ENCODE measurements at regions not wholly inside any gene's neighbourhood (a gene's known extent, or its start where the extent isn't known, plus 50 kb on each side); places are given as distances from the start of the nearest gene placed in this dataset.

GRCh38 chr6:105804000-105804399 is 282.1 kb upstream of the PRDM1 start:
- no peak for ATAC-seq (replicated peaks in 1 of 4)
- no peak for DNase-seq
- CTCF ChIA-PET = no interaction called here
- H3K4me1 Mint-ChIP-seq = peaks cover 0 to 11% (median 3%) of the 10 kb centered on the region in 3 donors
- Histone ChIP-seq H3K27ac (ENCODE audit: low read length) (no peak overlapping the region), H3K4me3 (ENCODE audit: control insufficient read depth in 1 of 2, extremely low read depth in 1 of 2, low read length in 1 of 2) (no peak overlapping the region), H3K9me3 (no peaks in the 10 kb centered on the region), H3K27me3 (replicated peaks in 1 of 2; ENCODE audit: control insufficient read depth in 2 of 2, extremely low read depth in 1 of 2, insufficient read depth in 2 of 2, low read length in 1 of 2) (no peaks in the 10 kb centered on the region), H3K4me1 (ENCODE audit: control insufficient read depth in 1 of 2, extremely low read depth in 1 of 2, insufficient read depth in 2 of 2, low read length in 2 of 2) (peaks cover 4 to 7% of the 10 kb centered on the region in 2 experiments), H3K36me3 (ENCODE audit: control insufficient read depth in 2 of 2, extremely low read depth in 1 of 2, insufficient read depth in 1 of 2, low read length in 1 of 2) (no peaks in the 10 kb centered on the region)
- WGBS (ENCODE audit: insufficient coverage) = no CpG with 5 or more reads among the region's 1 CpG
- no peaks in the 10 kb centered on the region for H3K9me3 Mint-ChIP-seq
- H3K36me3 Mint-ChIP-seq = peaks cover 3% of the 10 kb centered on the region
- no peak overlapping the region for H3K4me3 Mint-ChIP-seq
- no peaks in the 10 kb centered on the region for H3K27me3 Mint-ChIP-seq
- H3K27ac Mint-ChIP-seq = no peak overlapping the region
- POLR2A ChIA-PET = no interaction called here

GRCh38 chr6:105803442-105803841 is 282.7 kb upstream of the PRDM1 start:
- Mint-ChIP-seq H3K4me1 (peaks cover 0 to 6% (median 0%) of the 10 kb centered on the region in 3 donors), H3K9me3 (no peaks in the 10 kb centered on the region), H3K4me3 (no peak overlapping the region), H3K27me3 (no peaks in the 10 kb centered on the region), H3K27ac (no peak overlapping the region), H3K36me3 (peaks cover 3% of the 10 kb centered on the region)
- WGBS (ENCODE audit: insufficient coverage) = no CpG with 5 or more reads among the region's 2 CpGs
- no peak overlapping the region for H3K4me3 ChIP-seq (ENCODE audit: control insufficient read depth in 1 of 2, extremely low read depth in 1 of 2, low read length in 1 of 2)
- H3K27me3 ChIP-seq (replicated peaks in 1 of 2; ENCODE audit: control insufficient read depth in 2 of 2, extremely low read depth in 1 of 2, insufficient read depth in 2 of 2, low read length in 1 of 2) = no peaks in the 10 kb centered on the region
- ATAC-seq (replicated peaks in 1 of 4) = no peak
- H3K36me3 ChIP-seq (ENCODE audit: control insufficient read depth in 2 of 2, extremely low read depth in 1 of 2, insufficient read depth in 1 of 2, low read length in 1 of 2) = no peaks in the 10 kb centered on the region
- H3K4me1 ChIP-seq (ENCODE audit: control insufficient read depth in 1 of 2, extremely low read depth in 1 of 2, insufficient read depth in 2 of 2, low read length in 2 of 2) = peaks cover under 1 to 1% of the 10 kb centered on the region in 2 experiments
- POLR2A ChIA-PET = interaction anchor here in 1 of 2 donors (0.6 kb wide), 1 partner anchor 53 kb away, joined by 3 read pairs; no protein-coding TSS in a partner anchor
- CTCF ChIA-PET = no interaction called here
- no peak for DNase-seq
- H3K27ac ChIP-seq (ENCODE audit: low read length) = no peak overlapping the region
- H3K9me3 ChIP-seq = no peaks in the 10 kb centered on the region

GRCh38 chr6:105802703-105803102 is 283.4 kb upstream of the PRDM1 start:
- Histone ChIP-seq H3K27me3 (replicated peaks in 1 of 2; ENCODE audit: control insufficient read depth in 2 of 2, extremely low read depth in 1 of 2, insufficient read depth in 2 of 2, low read length in 1 of 2) (no peaks in the 10 kb centered on the region), H3K4me3 (ENCODE audit: control insufficient read depth in 1 of 2, extremely low read depth in 1 of 2, low read length in 1 of 2) (no peak overlapping the region), H3K27ac (ENCODE audit: low read length) (no peak overlapping the region), H3K36me3 (ENCODE audit: control insufficient read depth in 2 of 2, extremely low read depth in 1 of 2, insufficient read depth in 1 of 2, low read length in 1 of 2) (no peaks in the 10 kb centered on the region), H3K4me1 (ENCODE audit: control insufficient read depth in 1 of 2, extremely low read depth in 1 of 2, insufficient read depth in 2 of 2, low read length in 2 of 2) (no peaks in the 10 kb centered on the region), H3K9me3 (no peaks in the 10 kb centered on the region)
- WGBS (ENCODE audit: insufficient coverage) = 71% methylated on average over 1 of the region's 3 CpGs
- H3K4me1 Mint-ChIP-seq = no peaks in the 10 kb centered on the region
- no peaks in the 10 kb centered on the region for H3K27me3 Mint-ChIP-seq
- peaks cover 3% of the 10 kb centered on the region for H3K36me3 Mint-ChIP-seq
- H3K4me3 Mint-ChIP-seq = no peak overlapping the region
- CTCF ChIA-PET = no interaction called here
- DNase-seq (no peak), ATAC-seq (replicated peaks in 1 of 4) (no peak)
- H3K9me3 Mint-ChIP-seq = no peaks in the 10 kb centered on the region
- POLR2A ChIA-PET = no interaction called here
- no peak overlapping the region for H3K27ac Mint-ChIP-seq

GRCh38 chr6:105800871-105801270 is 285.3 kb upstream of the PRDM1 start:
- Mint-ChIP-seq H3K27me3 (no peaks in the 10 kb centered on the region), H3K4me1 (no peaks in the 10 kb centered on the region), H3K27ac (no peak overlapping the region), H3K4me3 (no peak overlapping the region), H3K36me3 (no peaks in the 10 kb centered on the region), H3K9me3 (no peaks in the 10 kb centered on the region)
- DNase-seq = no peak
- no peaks in the 10 kb centered on the region for H3K9me3 ChIP-seq
- no peaks in the 10 kb centered on the region for H3K4me1 ChIP-seq (ENCODE audit: control insufficient read depth in 1 of 2, extremely low read depth in 1 of 2, insufficient read depth in 2 of 2, low read length in 2 of 2)
- H3K4me3 ChIP-seq (ENCODE audit: control insufficient read depth in 1 of 2, extremely low read depth in 1 of 2, low read length in 1 of 2) = no peak overlapping the region
- no CpG with 5 or more reads among the region's 2 CpGs for WGBS (ENCODE audit: insufficient coverage)
- CTCF ChIA-PET = no interaction called here
- H3K27ac ChIP-seq (ENCODE audit: low read length) = no peak overlapping the region
- H3K36me3 ChIP-seq (ENCODE audit: control insufficient read depth in 2 of 2, extremely low read depth in 1 of 2, insufficient read depth in 1 of 2, low read length in 1 of 2) = no peaks in the 10 kb centered on the region
- POLR2A ChIA-PET = no interaction called here
- no peaks in the 10 kb centered on the region for H3K27me3 ChIP-seq (replicated peaks in 1 of 2; ENCODE audit: control insufficient read depth in 2 of 2, extremely low read depth in 1 of 2, insufficient read depth in 2 of 2, low read length in 1 of 2)
- no peak for ATAC-seq (replicated peaks in 1 of 4)

DNA sequence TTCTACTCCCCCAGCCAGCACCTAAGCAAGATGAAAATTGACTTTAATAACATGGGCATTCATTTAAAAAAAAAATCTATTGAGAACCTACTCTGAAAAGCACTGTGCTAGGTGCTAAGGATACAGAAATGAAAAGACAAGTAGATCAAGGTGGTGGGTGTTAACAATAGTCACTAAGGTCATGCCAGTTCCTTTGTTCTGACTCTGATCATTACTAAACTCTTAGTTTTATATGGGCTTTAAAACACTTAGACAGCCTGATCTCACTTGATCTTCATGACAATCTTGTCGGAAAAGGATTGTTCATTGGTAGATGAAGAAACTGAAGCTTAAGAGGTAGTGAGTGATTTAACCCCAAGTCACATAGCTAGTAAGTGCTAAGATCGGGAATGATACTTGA is 285.7 kb upstream of the PRDM1 start:
- H3K36me3 Mint-ChIP-seq = no peaks in the 10 kb centered on the region
- H3K27me3 Mint-ChIP-seq = no peaks in the 10 kb centered on the region
- no CpG with 5 or more reads among the region's 2 CpGs for WGBS (ENCODE audit: insufficient coverage)
- no peaks in the 10 kb centered on the region for H3K27me3 ChIP-seq (replicated peaks in 1 of 2; ENCODE audit: control insufficient read depth in 2 of 2, extremely low read depth in 1 of 2, insufficient read depth in 2 of 2, low read length in 1 of 2)
- no peak overlapping the region for H3K4me3 ChIP-seq (ENCODE audit: control insufficient read depth in 1 of 2, extremely low read depth in 1 of 2, low read length in 1 of 2)
- H3K4me1 ChIP-seq (ENCODE audit: control insufficient read depth in 1 of 2, extremely low read depth in 1 of 2, insufficient read depth in 2 of 2, low read length in 2 of 2) = no peaks in the 10 kb centered on the region
- H3K36me3 ChIP-seq (ENCODE audit: control insufficient read depth in 2 of 2, extremely low read depth in 1 of 2, insufficient read depth in 1 of 2, low read length in 1 of 2) = no peaks in the 10 kb centered on the region
- no peak overlapping the region for H3K27ac Mint-ChIP-seq
- H3K4me1 Mint-ChIP-seq = no peaks in the 10 kb centered on the region
- H3K4me3 Mint-ChIP-seq = no peak overlapping the region
- ATAC-seq (replicated peaks in 1 of 4) = no peak
- DNase-seq = no peak
- H3K9me3 Mint-ChIP-seq = no peaks in the 10 kb centered on the region
- no peaks in the 10 kb centered on the region for H3K9me3 ChIP-seq
- no peak overlapping the region for H3K27ac ChIP-seq (ENCODE audit: low read length)
- CTCF ChIA-PET = no interaction called here
- POLR2A ChIA-PET = no interaction called here

DNA sequence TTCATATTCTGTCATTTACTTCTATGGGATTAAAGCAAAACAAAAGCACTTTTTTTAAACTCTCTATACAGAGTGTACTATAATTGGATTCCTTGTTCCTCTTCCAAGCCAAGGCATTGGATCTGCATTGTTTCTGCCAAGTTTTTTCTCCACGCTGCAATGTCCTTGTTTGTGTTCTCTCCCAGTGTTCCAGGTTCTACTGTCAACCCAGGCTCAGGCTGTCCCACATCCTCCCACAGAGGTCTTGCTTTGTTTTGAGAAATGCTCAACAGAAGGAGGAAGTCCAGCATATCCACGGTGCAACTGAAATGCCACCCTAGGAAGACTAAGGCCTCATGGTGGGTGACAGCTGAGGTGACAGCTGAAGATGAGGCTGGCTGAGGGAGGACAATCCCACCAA is 287.1 kb upstream of the PRDM1 start:
- Mint-ChIP-seq H3K9me3 (no peaks in the 10 kb centered on the region), H3K27me3 (no peaks in the 10 kb centered on the region), H3K36me3 (no peaks in the 10 kb centered on the region), H3K4me3 (no peak overlapping the region), H3K4me1 (peaks cover 0 to 7% (median 0%) of the 10 kb centered on the region in 3 donors), H3K27ac (no peak overlapping the region)
- no peak for ATAC-seq (replicated peaks in 1 of 4)
- Histone ChIP-seq H3K36me3 (ENCODE audit: control insufficient read depth in 2 of 2, extremely low read depth in 1 of 2, insufficient read depth in 1 of 2, low read length in 1 of 2) (no peaks in the 10 kb centered on the region), H3K27me3 (replicated peaks in 1 of 2; ENCODE audit: control insufficient read depth in 2 of 2, extremely low read depth in 1 of 2, insufficient read depth in 2 of 2, low read length in 1 of 2) (no peaks in the 10 kb centered on the region), H3K27ac (ENCODE audit: low read length) (no peak overlapping the region), H3K4me1 (ENCODE audit: control insufficient read depth in 1 of 2, extremely low read depth in 1 of 2, insufficient read depth in 2 of 2, low read length in 2 of 2) (no peaks in the 10 kb centered on the region), H3K4me3 (ENCODE audit: control insufficient read depth in 1 of 2, extremely low read depth in 1 of 2, low read length in 1 of 2) (no peak overlapping the region), H3K9me3 (no peaks in the 10 kb centered on the region)
- ChIA-PET POLR2A (no interaction called here), CTCF (no interaction called here)
- 44% methylated on average over 1 of the region's 2 CpGs for WGBS (ENCODE audit: insufficient coverage)
- no peak for DNase-seq

GRCh38 chr6:105797983-105798453 is 288.1 kb upstream of the PRDM1 start:
- DNase-seq (no peak), ATAC-seq (replicated peaks in 1 of 4) (no peak)
- no peak overlapping the region for H3K27ac ChIP-seq (ENCODE audit: low read length)
- H3K4me1 Mint-ChIP-seq = peaks cover 3 to 10% (median 4%) of the 10 kb centered on the region in 3 donors
- no peaks in the 10 kb centered on the region for H3K36me3 Mint-ChIP-seq
- no peaks in the 10 kb centered on the region for H3K27me3 Mint-ChIP-seq
- POLR2A ChIA-PET = no interaction called here
- CTCF ChIA-PET = interaction anchor here in 1 of 2 donors (0.6 kb wide), 1 partner anchor 21 kb away, joined by 7 read pairs; no protein-coding TSS in a partner anchor
- H3K4me3 Mint-ChIP-seq = no peak overlapping the region
- H3K27ac Mint-ChIP-seq = no peak overlapping the region
- no peaks in the 10 kb centered on the region for H3K36me3 ChIP-seq (ENCODE audit: control insufficient read depth in 2 of 2, extremely low read depth in 1 of 2, insufficient read depth in 1 of 2, low read length in 1 of 2)
- H3K9me3 Mint-ChIP-seq = no peaks in the 10 kb centered on the region
- H3K4me1 ChIP-seq (ENCODE audit: control insufficient read depth in 1 of 2, extremely low read depth in 1 of 2, insufficient read depth in 2 of 2, low read length in 2 of 2) = peaks cover under 1 to 2% of the 10 kb centered on the region in 2 experiments
- no peak overlapping the region for H3K4me3 ChIP-seq (ENCODE audit: control insufficient read depth in 1 of 2, extremely low read depth in 1 of 2, low read length in 1 of 2)
- no peaks in the 10 kb centered on the region for H3K27me3 ChIP-seq (replicated peaks in 1 of 2; ENCODE audit: control insufficient read depth in 2 of 2, extremely low read depth in 1 of 2, insufficient read depth in 2 of 2, low read length in 1 of 2)
- 100% methylated on average over 3 of the region's 4 CpGs for WGBS (ENCODE audit: insufficient coverage)
- H3K9me3 ChIP-seq = no peaks in the 10 kb centered on the region
